GM12872 (cell line): ENCODE measurements at regions not wholly inside any gene's neighbourhood (a gene's known extent, or its start where the extent isn't known, plus 50 kb on each side); places are given as distances from the start of the nearest gene placed in this dataset.

Experiments
- TF ChIP-seq, protein P1 (sequence below): IDR thresholded peaks from 3 replicates; pipeline ENCODE4 v1.5.1; 2011; ENCODE audit warnings: low read depth, mild to moderate bottlenecking, low read length, moderate library complexity; ENCODE audit not compliant: insufficient read depth

DNA sequence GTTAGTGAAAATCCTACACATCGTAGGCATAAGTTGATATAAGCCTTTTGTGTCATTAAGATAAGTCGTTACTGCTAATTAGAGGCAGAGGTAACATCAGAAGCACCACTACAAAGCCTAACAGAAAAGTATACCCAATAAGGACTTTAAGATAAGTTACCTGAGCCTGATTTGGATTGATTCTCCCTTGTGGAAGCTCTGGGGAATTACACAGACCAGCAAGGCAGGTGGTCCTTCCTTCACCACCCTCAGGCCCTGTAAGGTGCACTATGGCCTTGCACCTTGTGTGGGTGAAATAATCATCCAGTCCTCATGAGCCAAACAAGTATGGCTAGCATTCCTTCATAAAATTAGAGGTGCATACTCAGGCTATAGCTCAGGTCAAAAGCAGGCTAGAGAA, 166.7 kb upstream of the CHRM3 start:
- TF ChIP-seq, protein P1, sequence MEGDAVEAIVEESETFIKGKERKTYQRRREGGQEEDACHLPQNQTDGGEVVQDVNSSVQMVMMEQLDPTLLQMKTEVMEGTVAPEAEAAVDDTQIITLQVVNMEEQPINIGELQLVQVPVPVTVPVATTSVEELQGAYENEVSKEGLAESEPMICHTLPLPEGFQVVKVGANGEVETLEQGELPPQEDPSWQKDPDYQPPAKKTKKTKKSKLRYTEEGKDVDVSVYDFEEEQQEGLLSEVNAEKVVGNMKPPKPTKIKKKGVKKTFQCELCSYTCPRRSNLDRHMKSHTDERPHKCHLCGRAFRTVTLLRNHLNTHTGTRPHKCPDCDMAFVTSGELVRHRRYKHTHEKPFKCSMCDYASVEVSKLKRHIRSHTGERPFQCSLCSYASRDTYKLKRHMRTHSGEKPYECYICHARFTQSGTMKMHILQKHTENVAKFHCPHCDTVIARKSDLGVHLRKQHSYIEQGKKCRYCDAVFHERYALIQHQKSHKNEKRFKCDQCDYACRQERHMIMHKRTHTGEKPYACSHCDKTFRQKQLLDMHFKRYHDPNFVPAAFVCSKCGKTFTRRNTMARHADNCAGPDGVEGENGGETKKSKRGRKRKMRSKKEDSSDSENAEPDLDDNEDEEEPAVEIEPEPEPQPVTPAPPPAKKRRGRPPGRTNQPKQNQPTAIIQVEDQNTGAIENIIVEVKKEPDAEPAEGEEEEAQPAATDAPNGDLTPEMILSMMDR, result no peak

DNA sequence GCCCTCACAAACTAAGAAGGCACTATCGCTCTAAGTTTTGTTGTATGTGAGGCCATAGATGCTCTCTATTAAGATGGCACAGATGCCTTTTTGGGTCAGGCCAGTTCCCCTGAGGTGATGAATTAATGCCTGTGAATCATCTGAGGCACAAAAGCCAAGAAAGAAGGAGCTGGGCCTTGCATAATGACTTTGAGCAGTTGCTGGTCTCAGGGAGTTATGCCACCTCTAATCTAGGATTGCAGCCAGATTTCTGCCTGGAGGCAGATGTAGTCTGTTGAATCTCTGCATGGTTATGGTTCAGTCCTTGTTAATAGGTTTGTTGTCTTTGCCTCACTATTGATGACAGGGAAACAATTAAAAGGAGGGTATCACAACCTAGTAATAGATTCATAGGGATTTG, 168.1 kb upstream of the CHRM3 start:
- TF ChIP-seq, protein P1, result no peak

DNA sequence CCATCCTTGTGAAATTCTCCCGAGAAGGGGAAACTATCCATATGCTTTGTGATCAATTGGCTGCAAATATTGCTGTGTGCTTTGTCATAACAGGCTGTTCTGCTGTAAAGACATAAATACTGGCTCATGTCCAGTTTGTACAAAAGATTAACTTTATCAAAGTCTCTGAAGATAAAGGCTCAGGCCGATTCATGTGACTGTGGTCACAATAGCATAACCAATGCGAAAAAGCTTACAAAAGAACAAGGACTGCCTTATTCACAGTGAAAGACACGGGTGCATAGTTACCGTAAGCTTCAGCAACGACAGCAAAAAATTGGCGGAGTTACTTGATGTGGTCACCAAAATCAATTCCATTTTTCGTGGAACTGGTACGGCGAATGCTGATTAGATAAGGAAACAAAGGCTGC, 173.6 kb upstream of the CHRM3 start:
- TF ChIP-seq, protein P1, result no peak

DNA sequence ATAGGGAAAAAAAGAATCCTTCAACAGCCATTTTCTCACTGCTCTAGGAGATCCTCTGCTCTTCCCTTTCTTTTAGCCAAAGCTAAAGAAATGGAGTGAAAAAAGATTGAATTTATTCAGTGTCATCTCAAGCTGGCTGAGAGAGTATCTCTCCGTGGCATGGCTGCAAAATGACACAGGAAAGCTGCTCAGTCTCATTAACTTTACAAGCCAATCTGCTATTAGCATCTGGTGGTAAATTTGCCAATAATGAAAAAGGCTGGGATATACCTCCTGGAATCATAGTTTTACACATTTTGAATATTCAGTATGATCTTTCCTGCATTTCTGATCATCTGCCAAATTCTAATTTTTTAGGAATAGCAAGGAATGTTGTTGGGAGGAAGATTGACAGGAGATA, 176.8 kb upstream of the CHRM3 start:
- TF ChIP-seq, protein P1, result no peak

DNA sequence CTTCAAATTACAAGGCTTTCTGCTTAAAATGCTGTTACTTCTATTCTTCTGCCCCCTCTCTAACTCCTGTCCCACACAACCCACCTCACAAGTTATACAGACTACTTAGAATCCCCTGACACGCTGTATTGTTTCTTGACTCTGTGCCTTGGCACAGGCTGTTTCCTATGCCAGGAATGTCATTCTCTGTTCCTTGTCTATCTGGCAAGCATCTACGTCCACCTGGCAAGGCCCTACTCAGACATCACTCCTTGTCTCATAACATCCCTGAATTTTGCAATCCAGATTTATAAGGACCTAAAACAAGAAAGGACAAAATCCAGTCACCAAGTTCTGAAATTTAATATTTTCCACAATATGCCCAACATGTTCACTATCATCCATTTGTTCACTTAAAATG, 182.0 kb upstream of the CHRM3 start:
- TF ChIP-seq, protein P1, result no peak

DNA sequence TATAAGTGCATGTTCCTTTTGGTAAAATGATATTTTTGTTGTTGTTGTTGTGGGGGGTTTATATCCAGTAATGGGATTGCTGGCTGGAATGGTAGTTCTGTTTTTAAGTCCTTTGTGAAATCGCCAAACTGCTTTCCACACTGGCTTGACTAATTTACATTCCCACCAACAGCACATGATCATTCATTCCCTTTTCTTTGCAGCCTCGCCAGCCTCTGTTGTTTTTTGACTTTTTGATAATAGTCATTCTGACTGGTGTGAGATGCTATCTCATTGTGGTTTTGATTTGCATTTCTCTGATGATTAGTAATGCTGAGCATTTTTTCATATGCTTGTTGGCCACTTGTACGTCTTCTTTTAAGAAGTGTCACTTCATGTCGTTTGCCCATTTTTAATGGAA, 188.5 kb upstream of the CHRM3 start:
- TF ChIP-seq, protein P1, result no peak

DNA sequence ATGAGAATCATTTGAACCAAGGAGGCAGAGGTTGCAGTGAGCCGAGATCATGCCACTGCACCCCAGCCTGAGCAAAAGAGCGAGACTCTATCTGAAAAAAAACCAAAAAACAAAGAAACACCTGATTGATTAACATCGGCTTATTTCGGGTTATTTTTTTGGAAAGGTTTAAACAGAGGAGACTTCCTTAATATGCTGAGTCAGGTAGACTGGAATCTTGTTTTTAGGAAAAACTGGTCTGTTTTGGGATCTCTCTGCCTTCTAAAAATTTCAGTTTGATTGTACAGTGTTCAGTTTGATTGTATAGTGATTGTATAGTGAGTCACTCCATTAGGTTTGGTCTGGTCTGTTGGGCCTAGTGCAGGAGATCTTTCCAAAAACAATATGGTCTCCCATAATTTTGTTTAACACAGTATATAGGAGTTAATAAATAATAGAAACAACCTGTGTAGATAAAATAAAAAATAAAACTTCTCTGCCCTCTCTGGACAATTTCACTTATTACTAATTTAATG, 196.3 kb upstream of the CHRM3 start:
- TF ChIP-seq, protein P1, result no peak
